ENCODE measurements at regions not wholly inside any gene's neighbourhood (a gene's known extent, or its start where the extent isn't known, plus 50 kb on each side); places are given as distances from the start of the nearest gene placed in this dataset.

- no peaks in the 10 kb centered on the region for H3K4me1 ChIP-seq (ENCODE audit: control insufficient read depth in 1 of 2, insufficient read depth in 2 of 2, low read depth in 1 of 2, low read length in 1 of 2)
- WGBS (ENCODE audit: low lambda C conversion rate) = 24% methylated on average over 3 of the region's 3 CpGs
- no peaks in the 10 kb centered on the region for H3K36me3 ChIP-seq (replicated peaks in 1 of 2; ENCODE audit: control insufficient read depth in 1 of 2, insufficient read depth in 2 of 2, low read length in 1 of 2)
- DNase-seq = no peak
- no peak overlapping the region for H3K27ac ChIP-seq (ENCODE audit: low read depth in 2 of 2, low read length in 1 of 2)
- no peaks in the 10 kb centered on the region; the same call in 1 of the 2 replicates for H3K27me3 ChIP-seq (ENCODE audit: insufficient read depth)
- no peak overlapping the region for H3K9ac ChIP-seq
- no peaks in the 10 kb centered on the region for H3K9me2 ChIP-seq
- H4K20me1 ChIP-seq (ENCODE audit: insufficient read depth) = no peaks in the 10 kb centered on the region
- no peak for TF ChIP-seq RXRA (IDR thresholded peaks at IDR 0.05; ENCODE audit: borderline replicate concordance, low read depth)
- TF ChIP-seq RAD21 (IDR thresholded peaks at IDR 0.05; ENCODE audit: low read length) = no peak
- TF ChIP-seq ZBTB33 (IDR thresholded peaks at IDR 0.05; ENCODE audit: borderline replicate concordance, low read depth) = no peak
- no peak for TF ChIP-seq GABPA (IDR thresholded peaks at IDR 0.05; ENCODE audit: low read depth)
- no peak for TF ChIP-seq TCF12 (IDR thresholded peaks at IDR 0.05)
- TF ChIP-seq USF2 (IDR thresholded peaks at IDR 0.05; ENCODE audit: borderline replicate concordance, low read depth, low read length) = no peak
- TF ChIP-seq TEAD4 (IDR thresholded peaks at IDR 0.05; ENCODE audit: borderline replicate concordance, insufficient read depth) = no peak
- TF ChIP-seq FOXM1 (IDR thresholded peaks at IDR 0.05; ENCODE audit: low read depth) = no peak
- TF ChIP-seq REST (IDR thresholded peaks at IDR 0.05; ENCODE audit: low read depth, low read length) = no peak
- no peak for TF ChIP-seq RCOR1 (IDR thresholded peaks at IDR 0.05; ENCODE audit: low read length)
- TF ChIP-seq PBX3 (IDR thresholded peaks at IDR 0.05) = no peak
- TF ChIP-seq SMC3 (IDR thresholded peaks at IDR 0.05; ENCODE audit: low read depth, low read length) = no peak
- TF ChIP-seq POLR2AphosphoS5 (IDR thresholded peaks at IDR 0.05; ENCODE audit: low read depth, low read length) = no peak
- no peak for TF ChIP-seq FOSL2 (IDR thresholded peaks at IDR 0.05; ENCODE audit: borderline replicate concordance, low read depth)
- no peak for TF ChIP-seq JUND (IDR thresholded peaks at IDR 0.05)
- TF ChIP-seq RFX5 (IDR thresholded peaks at IDR 0.05; ENCODE audit: low read length) = no peak
- no peak overlapping the region for H2AFZ ChIP-seq (ENCODE audit: low read depth)
- POLR2A ChIA-PET = no interaction called here
- CTCF ChIA-PET = no interaction called here
- no peaks in the 10 kb centered on the region for H3K79me2 ChIP-seq (ENCODE audit: insufficient read depth)
- no peak overlapping the region for H3K4me2 ChIP-seq
- H3K4me3 ChIP-seq (ENCODE audit: low read depth in 2 of 2, low read length in 1 of 2) = no peak overlapping the region
- no peaks in the 10 kb centered on the region for H3F3A ChIP-seq (replicated peaks; ENCODE audit: insufficient read depth)
- H3K9me3 ChIP-seq = no peaks in the 10 kb centered on the region
Observed at GRCh38 chrX:38974542-38974941, 173.3 kb downstream of the MID1IP1 start.
